ENCODE measurements at regions not wholly inside any gene's neighbourhood (a gene's known extent, or its start where the extent isn't known, plus 50 kb on each side); places are given as distances from the start of the nearest gene placed in this dataset.
"Not testable (repeated sequence)": the region's sequence is repeated elsewhere in the genome, so short reads cannot be mapped to it uniquely, and the experiment has no call there.

- no peak for DNase-seq (ENCODE audit: low read depth)
- H3K36me3 ChIP-seq (ENCODE audit: control insufficient read depth, insufficient read depth, low read length): no peaks in the 10 kb centered on the region
- H3K27me3 ChIP-seq (ENCODE audit: control insufficient read depth, insufficient read depth, low read length): no peaks in the 10 kb centered on the region
- H3K4me3 ChIP-seq (ENCODE audit: low read depth, low read length): no peak overlapping the region
- no peak for TF ChIP-seq CTCF (IDR thresholded peaks at IDR 0.05; ENCODE audit: insufficient read depth, low read length, poor library complexity, severe bottlenecking)
These were observed 91.9 kb downstream of the FCRL5 start for GRCh38 chr1:157460381-157460780.

GRCh38 chr1:157457279-157457678, 95.0 kb downstream of the FCRL5 start:
- Histone ChIP-seq H3K27me3 (ENCODE audit: control insufficient read depth, insufficient read depth, low read length) (no peaks in the 10 kb centered on the region), H3K36me3 (ENCODE audit: control insufficient read depth, insufficient read depth, low read length) (no peaks in the 10 kb centered on the region), H3K4me3 (ENCODE audit: low read depth, low read length) (no peak overlapping the region)
- no peak for TF ChIP-seq CTCF (IDR thresholded peaks at IDR 0.05; ENCODE audit: insufficient read depth, low read length, poor library complexity, severe bottlenecking)
- no peak for DNase-seq (ENCODE audit: low read depth)

- DNase-seq (ENCODE audit: low read depth): no peak
- Histone ChIP-seq H3K36me3 (ENCODE audit: control insufficient read depth, insufficient read depth, low read length) (no peaks in the 10 kb centered on the region), H3K27me3 (ENCODE audit: control insufficient read depth, insufficient read depth, low read length) (no peaks in the 10 kb centered on the region), H3K4me3 (ENCODE audit: low read depth, low read length) (no peak overlapping the region)
- TF ChIP-seq CTCF (IDR thresholded peaks at IDR 0.05; ENCODE audit: insufficient read depth, low read length, poor library complexity, severe bottlenecking): no peak
These were observed 97.0 kb downstream of the FCRL5 start for GRCh38 chr1:157455318-157455717.

DNA sequence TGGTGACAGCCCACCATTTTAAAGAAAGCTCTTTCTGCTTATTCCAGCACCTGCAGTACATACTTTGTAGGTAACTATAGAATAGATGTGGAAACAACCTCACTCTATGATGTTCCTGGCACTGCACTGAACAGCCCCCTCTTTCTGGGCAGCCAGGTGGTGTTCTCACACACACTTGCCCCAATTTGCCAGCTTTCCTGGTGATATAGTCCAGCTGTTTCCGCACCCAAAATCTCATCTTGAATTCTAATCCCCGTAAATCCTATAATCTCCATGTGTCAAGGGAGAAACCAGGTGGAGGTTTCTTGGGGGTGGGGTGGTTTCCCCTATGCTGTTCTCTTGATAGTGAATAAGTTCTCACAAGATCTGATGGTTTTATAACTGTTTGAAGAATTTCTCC, 102.2 kb downstream of the FCRL5 start:
- no peak for DNase-seq (ENCODE audit: low read depth)
- Histone ChIP-seq H3K4me3 (ENCODE audit: low read depth, low read length) (no peak overlapping the region), H3K36me3 (ENCODE audit: control insufficient read depth, insufficient read depth, low read length) (no peaks in the 10 kb centered on the region), H3K27me3 (ENCODE audit: control insufficient read depth, insufficient read depth, low read length) (no peaks in the 10 kb centered on the region)
- no peak for TF ChIP-seq CTCF (IDR thresholded peaks at IDR 0.05; ENCODE audit: insufficient read depth, low read length, poor library complexity, severe bottlenecking)

GRCh38 chr1:157448636-157449035, 103.7 kb downstream of the FCRL5 start:
- Histone ChIP-seq H3K4me3 (ENCODE audit: low read depth, low read length) (no peak overlapping the region), H3K36me3 (ENCODE audit: control insufficient read depth, insufficient read depth, low read length) (no peaks in the 10 kb centered on the region), H3K27me3 (ENCODE audit: control insufficient read depth, insufficient read depth, low read length) (no peaks in the 10 kb centered on the region)
- TF ChIP-seq CTCF (IDR thresholded peaks at IDR 0.05; ENCODE audit: insufficient read depth, low read length, poor library complexity, severe bottlenecking): no peak
- DNase-seq (ENCODE audit: low read depth): no peak

- H3K36me3 ChIP-seq (ENCODE audit: control insufficient read depth, insufficient read depth, low read length); DNase-seq (ENCODE audit: low read depth); H3K4me3 ChIP-seq (ENCODE audit: low read depth, low read length); H3K27me3 ChIP-seq (ENCODE audit: control insufficient read depth, insufficient read depth, low read length): not testable (repeated sequence)
These were observed 106.0 kb downstream of the FCRL5 start for GRCh38 chr1:157446356-157446755.

- not testable (repeated sequence) for H3K4me3 ChIP-seq (ENCODE audit: low read depth, low read length); DNase-seq (ENCODE audit: low read depth); H3K36me3 ChIP-seq (ENCODE audit: control insufficient read depth, insufficient read depth, low read length); H3K27me3 ChIP-seq (ENCODE audit: control insufficient read depth, insufficient read depth, low read length)
These were observed 106.6 kb downstream of the FCRL5 start for GRCh38 chr1:157445616-157446140.
